WTC11 (cell line): ENCODE measurements at regions not wholly inside any gene's neighbourhood (a gene's known extent, or its start where the extent isn't known, plus 50 kb on each side); places are given as distances from the start of the nearest gene placed in this dataset.

Experiments
- GRHL2 ChIP-seq: fragments of 250-450 bp; sonication (Bioruptor Pico); IDR thresholded peaks from 2 replicates; pipeline ENCODE4 v1.8.0; 2022; ENCODE audit warnings: mild to moderate bottlenecking, moderate library complexity; ENCODE audit not compliant: insufficient replicate concordance, severe bottlenecking
- USF2 ChIP-seq: sonication (generic); formaldehyde crosslinking; IDR thresholded peaks from 2 replicates; pipeline ENCODE4 v1.8.1; 2023; ENCODE audit warnings: mild to moderate bottlenecking, missing genetic modification reagents, moderate library complexity
- ZNF232 ChIP-seq: sonication (generic); formaldehyde crosslinking; IDR thresholded peaks from 2 replicates; pipeline ENCODE4 v1.8.0; 2022; ENCODE audit warnings: mild to moderate bottlenecking, missing genetic modification reagents
- ZNF512 ChIP-seq: sonication (generic); formaldehyde crosslinking; IDR thresholded peaks from 2 replicates; pipeline ENCODE4 v1.8.1; 2022; ENCODE audit warnings: missing genetic modification reagents, borderline replicate concordance
- TF ChIP-seq, protein P1 (sequence below): fragments of 200-600 bp; IDR thresholded peaks from 2 replicates; pipeline ENCODE4 v1.8.0; 2022; ENCODE audit warnings: antibody characterized with exemption
- TF ChIP-seq, protein P2 (sequence below): sonication (generic); formaldehyde crosslinking; IDR thresholded peaks from 2 replicates; pipeline ENCODE4 v1.8.1; 2022; ENCODE audit warnings: mild to moderate bottlenecking, moderate library complexity, missing genetic modification reagents

- TF ChIP-seq, protein P1, sequence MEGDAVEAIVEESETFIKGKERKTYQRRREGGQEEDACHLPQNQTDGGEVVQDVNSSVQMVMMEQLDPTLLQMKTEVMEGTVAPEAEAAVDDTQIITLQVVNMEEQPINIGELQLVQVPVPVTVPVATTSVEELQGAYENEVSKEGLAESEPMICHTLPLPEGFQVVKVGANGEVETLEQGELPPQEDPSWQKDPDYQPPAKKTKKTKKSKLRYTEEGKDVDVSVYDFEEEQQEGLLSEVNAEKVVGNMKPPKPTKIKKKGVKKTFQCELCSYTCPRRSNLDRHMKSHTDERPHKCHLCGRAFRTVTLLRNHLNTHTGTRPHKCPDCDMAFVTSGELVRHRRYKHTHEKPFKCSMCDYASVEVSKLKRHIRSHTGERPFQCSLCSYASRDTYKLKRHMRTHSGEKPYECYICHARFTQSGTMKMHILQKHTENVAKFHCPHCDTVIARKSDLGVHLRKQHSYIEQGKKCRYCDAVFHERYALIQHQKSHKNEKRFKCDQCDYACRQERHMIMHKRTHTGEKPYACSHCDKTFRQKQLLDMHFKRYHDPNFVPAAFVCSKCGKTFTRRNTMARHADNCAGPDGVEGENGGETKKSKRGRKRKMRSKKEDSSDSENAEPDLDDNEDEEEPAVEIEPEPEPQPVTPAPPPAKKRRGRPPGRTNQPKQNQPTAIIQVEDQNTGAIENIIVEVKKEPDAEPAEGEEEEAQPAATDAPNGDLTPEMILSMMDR = no peak
- TF ChIP-seq USF2 (CRISPR knock-in tag) = no peak
- TF ChIP-seq GRHL2 (CRISPR knock-in tag) = no peak
- TF ChIP-seq, protein P2, sequence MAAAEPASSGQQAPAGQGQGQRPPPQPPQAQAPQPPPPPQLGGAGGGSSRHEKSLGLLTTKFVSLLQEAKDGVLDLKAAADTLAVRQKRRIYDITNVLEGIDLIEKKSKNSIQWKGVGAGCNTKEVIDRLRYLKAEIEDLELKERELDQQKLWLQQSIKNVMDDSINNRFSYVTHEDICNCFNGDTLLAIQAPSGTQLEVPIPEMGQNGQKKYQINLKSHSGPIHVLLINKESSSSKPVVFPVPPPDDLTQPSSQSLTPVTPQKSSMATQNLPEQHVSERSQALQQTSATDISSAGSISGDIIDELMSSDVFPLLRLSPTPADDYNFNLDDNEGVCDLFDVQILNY (CRISPR knock-in tag) = no peak
- no peak for TF ChIP-seq ZNF232 (CRISPR knock-in tag)
- no peak for TF ChIP-seq ZNF512 (CRISPR knock-in tag)
These were observed 52.5 kb upstream of the LGALSL start for GRCh38 chr2:64401529-64401880.
